RWPE1 (cell line): ENCODE measurements at regions not wholly inside any gene's neighbourhood (a gene's known extent, or its start where the extent isn't known, plus 50 kb on each side); places are given as distances from the start of the nearest gene placed in this dataset.

ENCODE experiments used
- CTCF ChIA-PET: fragments of 350-600 bp; sonication (Branson Sonifier 250); formaldehyde crosslinking; extraction: SDS; loops from one replicate; lab custom pipeline; 2021; lab: Yijun Ruan, JAX
- POLR2A ChIA-PET: fragments of 400-600 bp; formaldehyde crosslinking; extraction: SDS; loops from one replicate; lab custom pipeline; 2020; ENCODE audit warnings: antibody characterized with exemption; ENCODE audit not compliant: low non-redundant PET; lab: Yijun Ruan, JAX
- DNase-seq: peaks from one replicate; pipeline ENCODE4 v3.0.0; 2012; ENCODE audit warnings: low spot score
- H3K27ac ChIP-seq: fragments of 450-650 bp; 2 replicates; pipeline ENCODE4 v1.5.1; 2017
- CTCF ChIP-seq: fragments of 450-650 bp; conservative IDR thresholded peaks from 2 replicates; pipeline ENCODE4 v1.5.1; 2017; ENCODE audit warnings: low read depth, mild to moderate bottlenecking

- no peak overlapping the region for H3K27ac ChIP-seq
- DNase-seq, result peak; percentile 50
- ChIA-PET POLR2A (no interaction called here), CTCF (interaction anchor here (0.6 kb wide), 1 partner anchor 56 kb away, joined by 3 read pairs; no protein-coding TSS in a partner anchor)
- TF ChIP-seq CTCF, result no peak
Measured at GRCh38 chr1:209045331-209046057, 538.0 kb upstream of the CAMK1G start.

GRCh38 chr1:209046058-209046417 is 537.5 kb upstream of the CAMK1G start:
- no peak overlapping the region for H3K27ac ChIP-seq
- no peak for DNase-seq
- CTCF ChIA-PET, result interaction anchor here (0.6 kb wide), 1 partner anchor 57 kb away, joined by 3 read pairs; no protein-coding TSS in a partner anchor

GRCh38 chr1:209046935-209047334 is 536.6 kb upstream of the CAMK1G start:
- TF ChIP-seq CTCF, result no peak
- CTCF ChIA-PET, result no interaction called here
- no peak overlapping the region for H3K27ac ChIP-seq
- POLR2A ChIA-PET, result no interaction called here
- DNase-seq, result no peak

More at GRCh38 chr1:209046058-209046417, 537.5 kb upstream of the CAMK1G start:
- POLR2A ChIA-PET, result no interaction called here
- TF ChIP-seq CTCF, result no peak

- ChIA-PET CTCF (interaction anchor here (0.6 kb wide), 1 partner anchor 12 kb away, joined by 4 read pairs; no protein-coding TSS in a partner anchor), POLR2A (no interaction called here)
- no peak for DNase-seq
- no peak overlapping the region for H3K27ac ChIP-seq
- no peak for TF ChIP-seq CTCF
Measured at GRCh38 chr1:209048941-209049669, 534.4 kb upstream of the CAMK1G start.

- CTCF ChIA-PET, result no interaction called here
- H3K27ac ChIP-seq, result peak overlapping the region; percentile 6; the same call in 1 of the 2 replicates
- POLR2A ChIA-PET, result no interaction called here
- DNase-seq, result peak; percentile 27
- no peak for TF ChIP-seq CTCF
Measured at GRCh38 chr1:209051570-209051969, 531.9 kb upstream of the CAMK1G start.

GRCh38 chr1:209053587-209053986 is 529.9 kb upstream of the CAMK1G start:
- DNase-seq, result no peak
- CTCF ChIA-PET, result interaction anchor here (0.7 kb wide), 1 partner anchor 105 kb away, joined by 3 read pairs; no protein-coding TSS in a partner anchor
- POLR2A ChIA-PET, result no interaction called here
- no peak overlapping the region for H3K27ac ChIP-seq
- TF ChIP-seq CTCF, result no peak
